ENCODE measurements at regions not wholly inside any gene's neighbourhood (a gene's known extent, or its start where the extent isn't known, plus 50 kb on each side); places are given as distances from the start of the nearest gene placed in this dataset.

GRCh38 chr4:188854436-188854835, 715.2 kb downstream of the TRIML1 start:
- no peak for TF ChIP-seq CTCF (IDR thresholded peaks at IDR 0.05; ENCODE audit: insufficient read depth, low read depth, low read length, missing control alignments)
- no peak overlapping the region for H3K4me3 ChIP-seq (ENCODE audit: low read depth, low read length)
- no peak for DNase-seq (ENCODE audit: low read depth)

GRCh38 chr4:188858696-188859095, 719.5 kb downstream of the TRIML1 start:
- no peak for TF ChIP-seq CTCF (IDR thresholded peaks at IDR 0.05; ENCODE audit: insufficient read depth, low read depth, low read length, missing control alignments)
- DNase-seq (ENCODE audit: low read depth): no peak
- H3K4me3 ChIP-seq (ENCODE audit: low read depth, low read length): no peak overlapping the region

DNA sequence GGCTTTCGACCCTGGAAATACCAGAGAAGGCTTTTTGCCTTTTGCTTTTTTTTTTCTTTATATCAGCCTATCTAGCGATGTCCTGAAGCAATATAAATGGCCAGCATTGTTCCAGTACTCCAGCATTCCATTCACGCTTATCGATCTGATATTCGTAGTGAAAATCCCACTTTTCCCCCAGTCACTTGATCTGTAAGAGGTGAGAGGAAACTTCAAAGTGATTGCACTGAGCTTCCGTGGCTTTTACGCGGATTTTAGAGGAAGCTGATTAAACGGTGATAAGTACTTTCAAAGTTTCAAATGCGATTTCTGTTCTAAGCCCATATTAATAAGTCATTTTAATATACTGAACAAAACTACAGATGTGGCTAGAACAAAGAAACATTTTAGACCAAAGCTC, 725.5 kb downstream of the TRIML1 start:
- no peak overlapping the region for H3K4me3 ChIP-seq (ENCODE audit: low read depth, low read length)
- no peak for DNase-seq (ENCODE audit: low read depth)
- no peak for TF ChIP-seq CTCF (IDR thresholded peaks at IDR 0.05; ENCODE audit: insufficient read depth, low read depth, low read length, missing control alignments)

GRCh38 chr4:188867796-188868195, 728.6 kb downstream of the TRIML1 start:
- TF ChIP-seq CTCF (IDR thresholded peaks at IDR 0.05; ENCODE audit: insufficient read depth, low read depth, low read length, missing control alignments): no peak
- DNase-seq (ENCODE audit: low read depth): no peak
- H3K4me3 ChIP-seq (ENCODE audit: low read depth, low read length): no peak overlapping the region

DNA sequence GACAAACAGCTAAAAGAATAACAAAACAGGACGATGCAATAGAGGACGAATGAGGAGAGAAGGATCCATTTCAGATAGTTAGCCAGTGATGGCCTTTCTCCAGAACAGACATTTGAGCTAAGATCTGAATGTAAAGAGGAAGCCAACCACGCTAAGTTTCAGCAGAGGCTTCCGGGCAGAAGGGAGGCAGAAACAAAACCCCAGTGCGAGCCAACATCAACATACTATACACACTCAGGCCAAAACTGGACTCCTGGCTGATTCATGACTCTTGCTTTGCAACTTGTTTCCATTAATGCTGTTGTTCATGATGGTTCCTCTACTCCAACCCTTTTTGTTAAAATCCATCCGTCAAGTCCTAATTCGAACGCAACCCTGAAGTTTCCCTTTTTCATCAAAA, 730.3 kb downstream of the TRIML1 start:
- no peak overlapping the region for H3K4me3 ChIP-seq (ENCODE audit: low read depth, low read length)
- DNase-seq (ENCODE audit: low read depth): no peak
- TF ChIP-seq CTCF (IDR thresholded peaks at IDR 0.05; ENCODE audit: insufficient read depth, low read depth, low read length, missing control alignments): no peak

DNA sequence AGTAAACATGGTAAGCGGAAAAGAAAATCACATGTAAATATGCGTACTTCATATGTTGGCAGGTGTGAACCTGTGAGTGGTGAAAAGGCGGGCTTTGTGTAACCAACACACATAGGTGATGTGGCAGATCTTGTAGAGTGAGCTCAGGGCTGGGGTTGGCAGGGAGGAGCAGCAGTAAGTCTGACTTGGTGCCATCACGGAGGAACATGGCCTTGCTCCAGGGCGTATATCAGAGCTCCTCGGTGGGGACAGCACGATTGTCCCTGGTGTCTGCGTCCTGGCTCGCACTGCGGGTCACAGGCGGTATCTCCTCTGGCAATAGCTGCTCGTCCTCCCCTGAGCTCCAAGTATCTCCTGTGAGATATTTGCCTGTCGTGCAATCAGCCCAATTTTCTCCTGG, 733.6 kb downstream of the TRIML1 start:
- H3K4me3 ChIP-seq (ENCODE audit: low read depth, low read length): no peak overlapping the region
- no peak for TF ChIP-seq CTCF (IDR thresholded peaks at IDR 0.05; ENCODE audit: insufficient read depth, low read depth, low read length, missing control alignments)
- no peak for DNase-seq (ENCODE audit: low read depth)

DNA sequence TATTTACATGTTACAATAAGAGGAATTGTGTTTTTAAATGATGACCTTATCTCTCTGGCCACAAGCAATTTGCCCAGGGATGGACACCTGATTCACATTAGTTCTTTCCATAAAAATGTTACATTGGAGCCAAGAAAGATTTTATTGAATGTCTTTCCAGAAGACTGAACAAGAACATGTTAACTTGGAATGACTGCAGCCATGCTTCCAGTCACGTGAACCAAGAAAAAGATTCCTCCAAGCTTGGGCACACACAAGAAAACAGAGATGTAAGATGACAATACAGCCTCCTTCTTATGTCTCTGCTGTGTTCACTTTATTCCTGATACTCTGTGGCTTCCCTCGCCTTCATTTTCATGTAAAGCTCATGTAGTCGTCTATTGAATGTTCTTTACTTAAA, 737.6 kb downstream of the TRIML1 start:
- no peak for DNase-seq (ENCODE audit: low read depth)
- no peak overlapping the region for H3K4me3 ChIP-seq (ENCODE audit: low read depth, low read length)
- no peak for TF ChIP-seq CTCF (IDR thresholded peaks at IDR 0.05; ENCODE audit: insufficient read depth, low read depth, low read length, missing control alignments)
